Epithelial cell of esophagus (primary cell): ENCODE measurements at regions not wholly inside any gene's neighbourhood (a gene's known extent, or its start where the extent isn't known, plus 50 kb on each side); places are given as distances from the start of the nearest gene placed in this dataset.

Experiments used
- DNase-seq: peaks from one replicate; pipeline ENCODE4 v3.0.0; 2010; ENCODE audit warnings: low read depth
- H3K4me3 ChIP-seq: 2 replicates; pipeline ENCODE4 v1.5.1; 2011; ENCODE audit warnings: mild to moderate bottlenecking, low read length, control low read depth
- CTCF ChIP-seq: IDR thresholded peaks from 2 replicates; pipeline ENCODE4 v1.5.1; 2011; ENCODE audit warnings: low read depth, mild to moderate bottlenecking, low read length, control low read depth, inconsistent platforms; ENCODE audit not compliant: insufficient read depth; ENCODE audit errors: missing control alignments

DNA sequence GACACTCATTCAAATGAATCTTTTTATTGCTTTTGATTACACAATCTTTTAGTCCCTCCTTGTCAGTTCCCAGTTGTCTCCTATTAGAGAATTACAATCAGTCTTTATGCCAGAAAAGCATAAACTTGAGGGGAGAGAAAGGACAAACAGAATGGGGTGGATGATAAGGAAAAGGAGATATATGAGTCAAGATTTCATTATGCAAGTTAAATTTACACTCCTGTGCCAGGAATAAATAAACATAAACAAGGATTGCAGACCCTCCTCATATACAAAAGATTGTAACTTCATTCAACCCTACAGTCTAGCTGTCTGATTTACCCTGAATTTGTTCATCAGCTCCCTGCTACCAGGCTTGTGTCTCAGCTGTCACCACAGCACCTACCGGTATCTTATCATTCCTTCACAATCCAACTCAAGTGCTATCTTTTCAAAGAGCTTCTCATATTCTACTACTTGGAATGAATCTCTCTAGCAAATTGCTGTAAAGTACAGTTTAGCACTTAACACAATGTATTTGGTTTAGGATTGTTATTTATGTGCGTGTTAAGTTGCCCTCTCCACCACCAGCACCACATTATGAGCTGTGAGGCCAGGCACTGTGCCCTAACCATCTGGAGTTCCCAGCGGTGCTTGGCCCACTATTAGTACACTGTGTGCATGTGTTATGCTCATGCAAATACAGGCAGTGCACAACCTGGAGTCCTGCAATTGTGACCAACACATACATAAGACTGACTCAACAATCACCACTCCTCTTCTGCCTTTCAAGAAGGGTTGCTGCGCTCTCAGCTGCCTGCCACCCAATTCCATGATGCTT, 504.1 kb downstream of the TBL1XR1 start:
- no peak for DNase-seq
- TF ChIP-seq CTCF, result no peak
- no peak overlapping the region for H3K4me3 ChIP-seq

DNA sequence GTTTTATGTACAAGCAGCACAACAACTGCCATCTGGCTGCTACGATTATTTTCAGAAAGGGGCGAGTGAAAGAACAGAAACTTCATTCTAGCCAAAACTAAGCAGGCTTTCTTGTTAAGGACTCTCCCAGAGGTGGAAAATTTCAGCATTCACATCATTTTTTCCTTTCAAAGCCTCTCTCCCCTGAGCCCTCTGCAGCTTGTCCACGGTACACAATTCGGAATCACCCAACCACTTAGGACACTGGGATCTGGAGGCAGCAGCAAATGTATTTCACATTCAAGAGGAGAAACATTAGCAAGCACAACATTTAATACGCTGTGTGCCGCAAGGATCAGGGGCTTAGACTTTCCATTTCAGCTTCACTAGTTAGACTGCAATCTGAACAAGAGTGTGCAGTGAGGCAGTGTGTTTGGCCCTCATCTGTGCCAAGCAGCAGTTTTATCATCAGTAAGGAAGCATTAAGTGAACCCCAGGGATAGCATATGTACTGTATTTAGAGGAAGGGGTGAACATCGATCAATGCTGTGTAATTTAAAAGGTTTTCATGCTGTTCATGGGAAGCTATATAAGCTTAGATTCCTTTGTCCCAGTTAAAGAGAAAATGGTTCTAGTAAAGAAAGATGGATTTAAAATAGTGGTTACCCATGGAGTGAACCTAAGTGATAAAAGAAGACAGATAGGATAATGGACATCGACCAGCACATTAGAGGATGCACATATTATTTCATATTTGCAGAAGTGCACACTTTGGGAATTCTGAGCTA, 504.9 kb downstream of the TBL1XR1 start:
- H3K4me3 ChIP-seq, result no peak overlapping the region
- no peak for DNase-seq
- no peak for TF ChIP-seq CTCF

- no peak overlapping the region for H3K4me3 ChIP-seq
- no peak for DNase-seq
- no peak for TF ChIP-seq CTCF
These were observed 507.0 kb downstream of the TBL1XR1 start for GRCh38 chr3:176690083-176690869.

DNA sequence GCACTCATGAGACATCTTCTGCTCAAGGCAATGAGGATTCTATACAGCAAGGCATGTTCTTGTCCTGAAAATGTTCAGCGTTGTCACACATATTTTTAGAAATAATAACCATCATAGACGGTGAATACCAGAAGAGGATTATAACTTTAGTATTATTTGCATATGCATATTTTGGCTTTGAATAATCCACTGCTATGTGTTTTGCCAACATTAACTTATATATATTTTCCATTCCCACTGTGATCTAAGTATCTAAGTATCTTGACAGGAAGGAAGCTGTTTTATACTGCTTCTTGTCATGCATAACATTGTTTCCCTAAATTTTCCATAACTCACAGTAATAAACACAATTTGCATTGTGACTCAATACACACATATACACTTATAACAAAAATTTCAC, 509.5 kb downstream of the TBL1XR1 start:
- no peak overlapping the region for H3K4me3 ChIP-seq
- DNase-seq, result no peak
- no peak for TF ChIP-seq CTCF

GRCh38 chr3:176683382-176683781, 513.9 kb downstream of the TBL1XR1 start:
- no peak overlapping the region for H3K4me3 ChIP-seq
- no peak for DNase-seq
- no peak for TF ChIP-seq CTCF

- no peak for TF ChIP-seq CTCF
- H3K4me3 ChIP-seq, result no peak overlapping the region
- DNase-seq, result peak; percentile 59
These were observed 533.1 kb downstream of the TBL1XR1 start for GRCh38 chr3:176663837-176664831.
